ENCODE measurements at regions not wholly inside any gene's neighbourhood (a gene's known extent, or its start where the extent isn't known, plus 50 kb on each side); places are given as distances from the start of the nearest gene placed in this dataset.

- no peak overlapping the region for H3K4me3 ChIP-seq (ENCODE audit: low read depth, low read length)
- DNase-seq (ENCODE audit: low read depth) = no peak
These were observed 506.9 kb downstream of the MED13L start for GRCh38 chr12:115770643-115771042.

- no peak overlapping the region for H3K4me3 ChIP-seq (ENCODE audit: low read depth, low read length)
- no peak for DNase-seq (ENCODE audit: low read depth)
These were observed 509.6 kb downstream of the MED13L start for GRCh38 chr12:115767916-115768315.

- no peak overlapping the region for H3K4me3 ChIP-seq (ENCODE audit: low read depth, low read length)
- DNase-seq (ENCODE audit: low read depth) = no peak
These were observed 513.4 kb downstream of the MED13L start for GRCh38 chr12:115763982-115764621.

GRCh38 chr12:115763376-115763775 is 514.1 kb downstream of the MED13L start:
- DNase-seq (ENCODE audit: low read depth) = no peak
- no peak overlapping the region for H3K4me3 ChIP-seq (ENCODE audit: low read depth, low read length)

GRCh38 chr12:115762936-115763335 is 514.6 kb downstream of the MED13L start:
- no peak overlapping the region for H3K4me3 ChIP-seq (ENCODE audit: low read depth, low read length)
- no peak for DNase-seq (ENCODE audit: low read depth)

- DNase-seq (ENCODE audit: low read depth) = no peak
- H3K4me3 ChIP-seq (ENCODE audit: low read depth, low read length) = no peak overlapping the region
These were observed 515.7 kb downstream of the MED13L start for GRCh38 chr12:115761784-115762183.

GRCh38 chr12:115760231-115760630 is 517.3 kb downstream of the MED13L start:
- no peak overlapping the region for H3K4me3 ChIP-seq (ENCODE audit: low read depth, low read length)
- DNase-seq (ENCODE audit: low read depth) = no peak

GRCh38 chr12:115758877-115759620 is 518.4 kb downstream of the MED13L start:
- no peak for DNase-seq (ENCODE audit: low read depth)
- no peak overlapping the region for H3K4me3 ChIP-seq (ENCODE audit: low read depth, low read length)

GRCh38 chr12:115758183-115758582 is 519.3 kb downstream of the MED13L start:
- DNase-seq (ENCODE audit: low read depth) = no peak
- H3K4me3 ChIP-seq (ENCODE audit: low read depth, low read length) = no peak overlapping the region

GRCh38 chr12:115756804-115757203 is 520.7 kb downstream of the MED13L start:
- no peak for DNase-seq (ENCODE audit: low read depth)
- H3K4me3 ChIP-seq (ENCODE audit: low read depth, low read length) = no peak overlapping the region

GRCh38 chr12:115756271-115756670 is 521.2 kb downstream of the MED13L start:
- no peak for DNase-seq (ENCODE audit: low read depth)
- H3K4me3 ChIP-seq (ENCODE audit: low read depth, low read length) = no peak overlapping the region

GRCh38 chr12:115755725-115756085 is 521.8 kb downstream of the MED13L start:
- no peak overlapping the region for H3K4me3 ChIP-seq (ENCODE audit: low read depth, low read length)
- no peak for DNase-seq (ENCODE audit: low read depth)

- no peak for DNase-seq (ENCODE audit: low read depth)
- no peak overlapping the region for H3K4me3 ChIP-seq (ENCODE audit: low read depth, low read length)
These were observed 522.3 kb downstream of the MED13L start for GRCh38 chr12:115755061-115755724.

- no peak overlapping the region for H3K4me3 ChIP-seq (ENCODE audit: low read depth, low read length)
- peak; percentile 26 for DNase-seq (ENCODE audit: low read depth)
These were observed 524.4 kb downstream of the MED13L start for GRCh38 chr12:115752913-115753726.

- H3K4me3 ChIP-seq (ENCODE audit: low read depth, low read length) = no peak overlapping the region
- peak; percentile 11 for DNase-seq (ENCODE audit: low read depth)
These were observed 525.3 kb downstream of the MED13L start for GRCh38 chr12:115752156-115752555.

- no peak overlapping the region for H3K4me3 ChIP-seq (ENCODE audit: low read depth, low read length)
- no peak for DNase-seq (ENCODE audit: low read depth)
These were observed 527.2 kb downstream of the MED13L start for GRCh38 chr12:115750340-115750739.

- DNase-seq (ENCODE audit: low read depth) = no peak
- no peak overlapping the region for H3K4me3 ChIP-seq (ENCODE audit: low read depth, low read length)
These were observed 528.2 kb downstream of the MED13L start for GRCh38 chr12:115749071-115749841.

GRCh38 chr12:115740586-115741155 is 536.8 kb downstream of the MED13L start:
- no peak overlapping the region for H3K4me3 ChIP-seq (ENCODE audit: low read depth, low read length)
- no peak for DNase-seq (ENCODE audit: low read depth)

GRCh38 chr12:115737895-115738294 is 539.6 kb downstream of the MED13L start:
- DNase-seq (ENCODE audit: low read depth) = no peak
- no peak overlapping the region for H3K4me3 ChIP-seq (ENCODE audit: low read depth, low read length)

Measured in skeletal muscle cell (primary cell).